NCI-H226 (cell line): ENCODE measurements at regions not wholly inside any gene's neighbourhood (a gene's known extent, or its start where the extent isn't known, plus 50 kb on each side); places are given as distances from the start of the nearest gene placed in this dataset.
A peak's percentile ranks its signal among the peaks of the same experiment; 100 is the strongest.

Experiments
- DNase-seq: peaks from one replicate; pipeline ENCODE4 v3.0.0-alpha.2; 2015

GRCh38 chr6:108779536-108780275, 68.5 kb upstream of the ARMC2 start:
- no peak for DNase-seq

GRCh38 chr6:108780784-108781183, 67.4 kb upstream of the ARMC2 start:
- no peak for DNase-seq

DNA sequence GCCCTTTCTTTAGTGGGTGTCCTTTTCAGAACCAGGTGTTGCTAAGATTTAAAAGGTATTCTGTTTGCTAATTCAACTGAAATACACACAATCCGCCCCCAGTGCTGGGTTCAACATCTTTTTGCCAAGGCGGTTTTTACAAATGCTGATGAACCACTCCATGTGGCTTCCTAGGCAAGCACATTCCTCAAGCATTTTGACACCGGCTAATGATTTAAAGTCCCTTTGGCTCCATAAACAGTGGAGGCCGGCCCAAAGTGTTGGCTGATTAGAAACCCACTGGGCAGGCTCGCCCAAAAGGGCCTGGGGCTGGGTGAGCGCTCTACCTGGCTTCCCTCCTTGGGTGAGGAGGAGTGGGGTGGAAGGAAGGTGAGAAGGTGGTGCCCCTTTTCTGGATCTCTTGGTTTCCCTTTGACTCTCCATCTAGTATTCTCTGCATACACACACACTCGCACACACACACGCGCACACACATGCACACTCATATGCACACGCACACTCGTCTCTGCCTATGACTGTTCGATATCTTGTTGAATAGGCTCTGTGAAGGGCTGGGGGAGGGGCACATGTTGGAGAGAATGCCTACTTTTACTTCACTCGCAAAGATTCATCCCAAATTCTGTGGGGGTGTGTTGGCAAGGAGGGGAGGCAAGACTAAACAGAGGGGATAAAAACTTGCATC, 66.7 kb upstream of the ARMC2 start:
- no peak for DNase-seq

DNA sequence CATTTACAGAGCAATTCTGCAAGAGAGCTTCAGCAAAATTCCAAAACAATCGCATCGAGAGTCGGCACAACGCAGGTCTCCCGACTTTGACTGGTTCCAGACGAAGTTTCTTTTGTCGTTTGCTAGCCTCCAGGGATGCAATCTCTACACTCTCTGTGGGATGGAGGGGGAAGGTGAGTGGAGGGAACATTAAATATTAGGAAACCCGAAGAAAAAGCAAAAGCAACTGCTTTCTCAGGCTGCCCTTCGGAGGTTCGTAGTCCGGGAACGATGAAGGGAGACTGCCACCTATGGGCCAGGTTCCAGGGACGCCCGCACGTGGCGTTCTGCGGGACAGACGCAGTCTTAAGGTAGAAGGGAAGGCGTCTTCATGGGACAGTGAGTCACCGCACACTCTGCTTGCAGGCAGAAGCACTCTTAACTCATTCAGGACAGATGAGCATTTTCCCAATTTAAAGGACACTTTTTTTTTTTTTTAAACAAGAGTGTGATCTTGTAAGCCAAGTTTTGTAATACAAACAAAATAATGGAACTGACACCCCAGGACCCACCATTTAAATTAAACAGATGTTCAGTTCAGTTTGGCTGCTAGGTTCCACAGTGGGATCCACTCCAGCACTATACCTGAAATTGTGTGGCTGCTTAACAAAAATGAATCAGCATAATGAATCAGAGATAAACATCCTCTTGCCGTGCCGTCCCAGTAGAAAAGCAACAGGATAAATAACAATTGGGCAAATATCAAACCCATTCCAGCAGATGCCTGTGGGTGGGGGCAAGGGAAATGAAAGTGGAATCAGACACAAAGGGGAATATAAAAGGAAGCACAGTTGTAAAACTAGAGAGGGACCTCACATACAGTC, 65.8 kb upstream of the ARMC2 start:
- DNase-seq, result peak; percentile 60

- DNase-seq, result no peak
Observed at GRCh38 chr6:108785653-108786052, 62.6 kb upstream of the ARMC2 start.

DNA sequence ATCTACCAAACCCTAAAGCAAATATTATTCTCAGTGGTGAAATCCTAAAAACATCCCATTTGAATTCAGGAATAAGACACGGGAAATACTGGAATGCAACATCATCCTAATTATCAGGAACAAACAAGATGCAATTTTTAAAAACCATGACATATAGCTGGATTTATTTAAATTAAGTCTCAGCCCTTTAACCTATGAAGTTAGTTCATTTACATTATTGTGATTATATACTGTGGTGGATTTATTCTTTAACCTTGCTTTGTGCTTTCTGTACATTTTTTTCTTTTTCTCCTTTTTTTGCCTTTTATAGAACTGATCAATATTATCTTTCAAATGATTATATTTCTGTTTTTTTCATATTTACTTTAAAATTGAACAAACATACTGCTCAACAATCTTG, 59.8 kb upstream of the ARMC2 start:
- no peak for DNase-seq

- no peak for DNase-seq
Observed at GRCh38 chr6:108789475-108789874, 58.7 kb upstream of the ARMC2 start.

GRCh38 chr6:108791700-108792099, 56.5 kb upstream of the ARMC2 start:
- DNase-seq, result no peak

- no peak for DNase-seq
Observed at GRCh38 chr6:108793516-108794251, 54.5 kb upstream of the ARMC2 start.

DNA sequence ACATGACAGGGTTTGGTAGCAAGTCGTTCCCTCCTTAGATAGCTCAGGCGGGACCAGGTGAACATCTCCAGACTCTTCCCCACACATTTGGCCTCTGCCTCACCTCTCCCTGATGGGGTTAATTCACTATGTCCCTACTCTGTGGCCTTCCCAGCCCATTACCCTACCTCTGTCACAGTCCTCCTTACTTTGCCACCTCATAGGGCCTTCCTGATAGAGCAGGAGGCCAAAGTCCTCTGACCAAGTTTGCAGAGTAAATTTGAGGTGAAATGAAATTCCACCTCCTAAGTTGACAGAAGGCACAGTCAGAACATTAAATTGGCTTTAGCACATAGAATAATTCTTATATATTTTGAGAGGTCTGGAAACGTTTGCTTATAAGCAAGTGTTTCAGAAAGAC, 53.1 kb upstream of the ARMC2 start:
- no peak for DNase-seq

- DNase-seq, result no peak
Observed at GRCh38 chr6:108795814-108796213, 52.4 kb upstream of the ARMC2 start.

DNA sequence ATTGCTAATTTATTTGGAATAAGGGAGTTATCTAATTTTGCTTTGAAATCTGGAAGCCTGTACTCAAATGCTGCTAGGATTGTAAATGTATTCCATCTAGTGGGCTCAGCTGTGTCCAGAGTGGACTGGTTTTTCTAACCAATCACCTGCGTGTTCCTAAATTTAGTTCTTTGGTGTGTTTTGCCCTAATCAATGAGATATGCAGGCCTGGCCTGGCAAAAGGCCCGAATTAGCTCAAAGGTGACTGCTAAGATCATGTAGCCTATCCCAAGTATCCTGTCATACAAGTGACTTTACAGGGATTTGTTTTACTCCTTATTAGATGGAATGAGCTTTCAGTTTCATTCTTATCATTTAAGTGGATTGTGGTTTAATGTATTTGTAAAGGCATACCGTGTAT, 51.3 kb upstream of the ARMC2 start:
- no peak for DNase-seq

DNA sequence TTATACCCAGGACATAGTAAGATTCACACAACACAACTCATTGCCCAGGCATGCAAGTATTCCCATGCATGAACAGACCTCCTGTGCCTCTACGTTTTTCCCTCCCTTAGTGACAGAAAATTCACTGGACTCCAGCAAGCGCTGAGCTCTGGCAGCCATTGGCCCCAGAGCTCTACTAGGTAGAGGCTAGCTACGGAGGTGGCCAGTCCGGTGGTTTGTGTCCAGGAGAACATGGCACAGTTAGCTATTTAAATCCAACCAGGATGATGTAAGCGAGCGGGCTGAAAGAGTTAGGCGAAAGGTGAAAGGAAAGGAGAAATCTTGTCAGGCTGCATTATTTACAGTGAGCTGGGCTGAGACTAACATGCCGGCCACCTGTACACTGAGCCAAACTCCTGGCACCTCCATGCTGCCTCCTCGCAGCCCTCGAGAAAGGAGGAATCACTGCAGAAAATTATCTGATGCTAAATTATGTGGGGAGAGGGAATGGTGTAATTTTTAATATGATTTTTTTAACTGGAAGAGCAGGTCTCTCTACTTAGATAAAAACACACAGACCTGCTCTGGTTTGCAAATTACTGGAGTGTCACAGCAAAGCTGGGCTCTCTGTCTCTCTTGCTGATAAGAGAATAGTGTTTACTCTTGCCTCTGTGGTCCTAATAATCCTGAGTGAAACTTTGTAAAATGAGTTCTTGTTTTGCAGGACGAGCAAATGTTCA, 50.1 kb upstream of the ARMC2 start:
- DNase-seq, result no peak
